ENCODE measurements at regions not wholly inside any gene's neighbourhood (a gene's known extent, or its start where the extent isn't known, plus 50 kb on each side); places are given as distances from the start of the nearest gene placed in this dataset.

- Histone ChIP-seq H2AK9ac (replicated peaks; ENCODE audit: low read depth, low read length, poor library complexity) (no peak overlapping the region), H2BK15ac (ENCODE audit: low read depth, low read length) (no peak overlapping the region)
- no peak for ATAC-seq (ENCODE audit: low read depth)
Measured at GRCh38 chr9:23522952-23523351, 303.1 kb downstream of the ELAVL2 start.

More at GRCh38 chr9:23522952-23523351, 303.1 kb downstream of the ELAVL2 start:
- Histone ChIP-seq H3K79me1 (ENCODE audit: low read depth in 1 of 2, low read length in 2 of 2) (no peaks in the 10 kb centered on the region), H3K9me1 (ENCODE audit: insufficient read depth, low read length) (no peaks in the 10 kb centered on the region), H2BK5ac (ENCODE audit: low read depth, low read length, poor library complexity, severe bottlenecking) (no peak overlapping the region), H2AFZ (replicated peaks; ENCODE audit: low read length, poor library complexity) (no peak overlapping the region), H3K4ac (ENCODE audit: low read depth, low read length) (no peak overlapping the region), H4K91ac (ENCODE audit: insufficient read depth, low read depth, low read length) (no peak overlapping the region), H3K9me3 (ENCODE audit: control insufficient read depth, insufficient read depth, low read length) (peaks cover 4% of the 10 kb centered on the region; the same call in 1 of the 2 replicates), H3K27ac (ENCODE audit: insufficient read depth, low read length) (no peak overlapping the region), H4K5ac (ENCODE audit: low read depth, low read length) (no peak overlapping the region), H2BK20ac (ENCODE audit: low read depth, low read length) (no peak overlapping the region), H4K20me1 (ENCODE audit: insufficient read depth, low read length) (no peaks in the 10 kb centered on the region), H3K4me3 (ENCODE audit: insufficient read depth, low read depth, low read length) (no peak overlapping the region), H4K8ac (ENCODE audit: low read depth in 2 of 2, low read length in 2 of 2) (no peak overlapping the region), H2AK5ac (ENCODE audit: low read depth, low read length) (no peak overlapping the region), H3K36me3 (ENCODE audit: control insufficient read depth, insufficient read depth, low read length) (no peaks in the 10 kb centered on the region), H3K23ac (ENCODE audit: low read depth, low read length) (no peak overlapping the region), H3K4me1 (ENCODE audit: control insufficient read depth, insufficient read depth, low read length) (no peaks in the 10 kb centered on the region), H3K27me3 (ENCODE audit: control insufficient read depth, insufficient read depth, low read length) (no peaks in the 10 kb centered on the region), H3K4me2 (ENCODE audit: low read depth, low read length) (no peak overlapping the region), H2BK120ac (ENCODE audit: low read depth, low read length) (no peak overlapping the region), H3K56ac (ENCODE audit: extremely low read depth, insufficient read depth, low read length) (no peak overlapping the region), H3K18ac (ENCODE audit: low read depth, low read length) (no peak overlapping the region), H3K14ac (replicated peaks; ENCODE audit: low read depth, low read length) (no peak overlapping the region), H3K9ac (ENCODE audit: low read depth, low read length) (no peak overlapping the region)
- intact Hi-C loops (cut with micrococcal nuclease) (no loop called here), dilution Hi-C loops (cut with HindIII; ENCODE audit: low sequenced_read_pairs, unreplicated experiment) (no loop called here), in situ Hi-C loops (cut with MboI; ENCODE audit: low sequenced_read_pairs) (no loop called here)
- TF ChIP-seq SMC3 (IDR thresholded peaks at IDR 0.05; ENCODE audit: low read depth, low read length): no peak
- TF ChIP-seq USF2 (IDR thresholded peaks at IDR 0.05; ENCODE audit: low read depth, low read length): no peak
- TF ChIP-seq NFE2L2 (IDR thresholded peaks at IDR 0.05; ENCODE audit: low read depth, low read length): no peak
- TF ChIP-seq ELK1 (IDR thresholded peaks at IDR 0.05; ENCODE audit: borderline replicate concordance, low read depth, low read length): no peak
- TF ChIP-seq CTCF (conservative IDR thresholded peaks at IDR 0.05; ENCODE audit: low read depth, low read length): no peak
- no peak for TF ChIP-seq FOS (IDR thresholded peaks at IDR 0.05; ENCODE audit: low read depth, low read length)
- TF ChIP-seq MAZ (IDR thresholded peaks at IDR 0.05; ENCODE audit: borderline replicate concordance, low read depth, low read length): no peak
- no peak for TF ChIP-seq MXI1 (IDR thresholded peaks at IDR 0.05; ENCODE audit: borderline replicate concordance, low read depth, low read length)
- no peak for TF ChIP-seq RAD21 (IDR thresholded peaks at IDR 0.05; ENCODE audit: low read length)
- no peak for TF ChIP-seq CEBPB (IDR thresholded peaks at IDR 0.05; ENCODE audit: low read depth, low read length)
- TF ChIP-seq RFX5 (IDR thresholded peaks at IDR 0.05; ENCODE audit: low read depth, low read length): no peak
- no peak for TF ChIP-seq POLR2A (IDR thresholded peaks at IDR 0.05; ENCODE audit: low read depth, low read length)
- TF ChIP-seq MAFK (IDR thresholded peaks at IDR 0.05; ENCODE audit: low read depth, low read length): no peak
- TF ChIP-seq RCOR1 (IDR thresholded peaks at IDR 0.05; ENCODE audit: insufficient replicate concordance, low read length): no peak
- TF ChIP-seq CHD1 (IDR thresholded peaks at IDR 0.05; ENCODE audit: low read depth, low read length): no peak
- TF ChIP-seq BHLHE40 (IDR thresholded peaks at IDR 0.05; ENCODE audit: low read depth, low read length): no peak
- DNase-seq: no peak
- CTCF ChIA-PET: no interaction called here
- no TSS peak for BruUV-seq (replicated peaks)
- POLR2A ChIA-PET (ENCODE audit: unreplicated experiment): no interaction called here
- WGBS, 2 experiments (ENCODE audit: extremely low coverage in 2 of 2, insufficient read length in 1 of 2): no CpG with 5 or more reads among the region's 3 CpGs

Measured in IMR-90 (cell line).